ENCODE measurements at regions not wholly inside any gene's neighbourhood (a gene's known extent, or its start where the extent isn't known, plus 50 kb on each side); places are given as distances from the start of the nearest gene placed in this dataset.

GRCh38 chr2:10252224-10252623, 50.5 kb upstream of the HPCAL1 start:
- H3K9me3 Mint-ChIP-seq, result peaks cover 4 to 33% (median 25%) of the 10 kb centered on the region in 7 donors
- H3K36me3 Mint-ChIP-seq, result peaks cover 17 to 21% of the 10 kb centered on the region in 2 donors
- H3K27me3 Mint-ChIP-seq, result peaks cover 8 to 21% (median 18%) of the 10 kb centered on the region in 3 donors
- H3K27ac Mint-ChIP-seq, result peak overlapping the region in 1 of 6 donors; percentile 26
- H3K4me3 Mint-ChIP-seq, result no peak overlapping the region
- H3K4me1 Mint-ChIP-seq, result peaks cover 0 to 11% (median 6%) of the 10 kb centered on the region in 3 donors
- no peak for ATAC-seq (ENCODE audit: low read depth in 2 of 2)
- no peak for DNase-seq

GRCh38 chr2:10252661-10253060, 50.0 kb upstream of the HPCAL1 start:
- Mint-ChIP-seq H3K4me3 (no peak overlapping the region), H3K4me1 (peaks cover 0 to 11% (median 6%) of the 10 kb centered on the region in 3 donors), H3K9me3 (peaks cover 4 to 33% (median 25%) of the 10 kb centered on the region in 7 donors), H3K36me3 (peaks cover 17 to 21% of the 10 kb centered on the region in 2 donors), H3K27ac (peak overlapping the region in 1 of 6 donors; percentile 42), H3K27me3 (peaks cover 8 to 25% (median 20%) of the 10 kb centered on the region in 3 donors)
- ATAC-seq (ENCODE audit: low read depth in 2 of 2) (no peak), DNase-seq (no peak)
